OCI-LY3 (cell line): ENCODE measurements at regions not wholly inside any gene's neighbourhood (a gene's known extent, or its start where the extent isn't known, plus 50 kb on each side); places are given as distances from the start of the nearest gene placed in this dataset.
"Not testable (repeated sequence)": the region's sequence is repeated elsewhere in the genome, so short reads cannot be mapped to it uniquely, and the experiment has no call there.

Source experiments
- H2AFZ ChIP-seq: fragments of 200-600, 300-600 bp; shearing (Covaris generic); 2 replicates; pipeline ENCODE4 v1.6.0; 2014; ENCODE audit warnings: antibody characterized with exemption, low read depth, low read length
- H3K27ac ChIP-seq: fragments of 200-600, 300-600 bp; sonication (generic); 2 replicates; pipeline ENCODE4 v1.5.1; 2014; ENCODE audit warnings: mild to moderate bottlenecking, low read length, moderate library complexity, mixed read lengths
- H3K27me3 ChIP-seq: fragments of 200-600, 300-600 bp; sonication (generic); 2 replicates; pipeline ENCODE4 v1.6.1; 2014; ENCODE audit warnings: low read depth, low read length, mixed read lengths
- H3K36me3 ChIP-seq: fragments of 200-600, 300-600 bp; sonication (generic); replicated peaks from 2 replicates; pipeline ENCODE3; 2014; ENCODE audit warnings: low read depth, low read length, mixed read lengths
- H3K4me1 ChIP-seq: fragments of 300-600, 200-600 bp; sonication (generic); 2 replicates; pipeline ENCODE4 v1.6.1; 2014; ENCODE audit warnings: low read length, mixed read lengths
- H3K4me2 ChIP-seq: fragments of 200-600, 300-600 bp; sonication (generic); 2 replicates; pipeline ENCODE4 v1.6.1; 2014; ENCODE audit warnings: low read length, mixed read lengths
- H3K4me3 ChIP-seq: fragments of 300-600, 200-600 bp; sonication (generic); 2 replicates; pipeline ENCODE4 v1.5.1; 2014; ENCODE audit warnings: antibody characterized with exemption, mild to moderate bottlenecking, low read length, moderate library complexity
- H3K79me2 ChIP-seq: fragments of 300-600, 200-600 bp; shearing (Covaris generic); 2 replicates; pipeline ENCODE4 v1.6.1; 2014; ENCODE audit warnings: mild to moderate bottlenecking, low read length, mixed read lengths
- H3K9ac ChIP-seq: fragments of 300-600, 200-600 bp; shearing (Covaris generic); 2 replicates; pipeline ENCODE4 v1.6.0; 2014; ENCODE audit warnings: mild to moderate bottlenecking, low read length, moderate library complexity
- H3K9me3 ChIP-seq: fragments of 200-600, 300-600 bp; shearing (Covaris generic); 2 replicates; pipeline ENCODE4 v1.6.1; 2014; ENCODE audit warnings: low read length, mixed read lengths; ENCODE audit not compliant: insufficient read depth
- H4K20me1 ChIP-seq: fragments of 200-600, 300-600 bp; sonication (generic); 2 replicates; pipeline ENCODE4 v1.6.1; 2016; ENCODE audit warnings: low read length, mixed read lengths; ENCODE audit not compliant: insufficient read depth
- CTCF ChIP-seq: fragments of 200-600, 300-600 bp; sonication (generic); IDR thresholded peaks from 2 replicates; pipeline ENCODE4 v1.5.1; 2014; ENCODE audit warnings: antibody characterized with exemption, low read length, low read depth
- EZH2phosphoT487 ChIP-seq: fragments of 200-600 bp; shearing (Covaris generic); IDR thresholded peaks from 2 replicates; pipeline ENCODE4 v1.6.1; 2018; ENCODE audit warnings: antibody characterized with exemption, mixed run types, low read depth

GRCh38 chr10:27319752-27320431, 79.3 kb upstream of the ACBD5 start:
- Histone ChIP-seq H3K9ac (no peak overlapping the region; the same call in 1 of the 2 replicates), H3K4me2 (peak overlapping the region; percentile 57), H3K27me3 (no peaks in the 10 kb centered on the region), H3K4me3 (peak overlapping the region; percentile 56), H3K9me3 (no peaks in the 10 kb centered on the region), H3K79me2 (no peaks in the 10 kb centered on the region), H3K4me1 (peaks cover 6% of the 10 kb centered on the region; the same call in 1 of the 2 replicates), H3K36me3 (no peaks in the 10 kb centered on the region), H2AFZ (no peak overlapping the region; the same call in 1 of the 2 replicates), H3K27ac (no peak overlapping the region), H4K20me1 (no peaks in the 10 kb centered on the region)
- no peak for TF ChIP-seq EZH2phosphoT487
- TF ChIP-seq CTCF, result no peak

- not testable (repeated sequence) for H3K9me3 ChIP-seq, H3K79me2 ChIP-seq, H3K36me3 ChIP-seq, H3K4me1 ChIP-seq, H3K27me3 ChIP-seq, H2AFZ ChIP-seq, H3K27ac ChIP-seq, H3K9ac ChIP-seq, H4K20me1 ChIP-seq
- H3K4me2 ChIP-seq, result peak overlapping the region; percentile 57
- H3K4me3 ChIP-seq, result peak overlapping the region; percentile 56
Measured at GRCh38 chr10:27319139-27319538, 78.5 kb upstream of the ACBD5 start.

GRCh38 chr10:27315082-27315481, 74.5 kb upstream of the ACBD5 start:
- H3K36me3 ChIP-seq, H4K20me1 ChIP-seq, H2AFZ ChIP-seq, H3K9ac ChIP-seq, H3K4me1 ChIP-seq, H3K79me2 ChIP-seq, H3K4me3 ChIP-seq, H3K27me3 ChIP-seq, H3K4me2 ChIP-seq, H3K9me3 ChIP-seq, H3K27ac ChIP-seq: not testable (repeated sequence)

GRCh38 chr10:27313586-27313985, 73.0 kb upstream of the ACBD5 start:
- not testable (repeated sequence) for H3K9ac ChIP-seq, H3K27ac ChIP-seq, H3K4me3 ChIP-seq, H3K4me1 ChIP-seq, H3K79me2 ChIP-seq, H2AFZ ChIP-seq, H3K36me3 ChIP-seq, H3K9me3 ChIP-seq, H4K20me1 ChIP-seq, H3K4me2 ChIP-seq, H3K27me3 ChIP-seq

GRCh38 chr10:27312854-27313253, 72.3 kb upstream of the ACBD5 start:
- Histone ChIP-seq H3K9ac (no peak overlapping the region), H3K27me3 (no peaks in the 10 kb centered on the region), H3K9me3 (no peaks in the 10 kb centered on the region), H3K79me2 (no peaks in the 10 kb centered on the region), H2AFZ (no peak overlapping the region), H3K4me3 (no peak overlapping the region), H3K4me2 (no peak overlapping the region), H3K27ac (no peak overlapping the region), H3K4me1 (no peaks in the 10 kb centered on the region), H3K36me3 (no peaks in the 10 kb centered on the region), H4K20me1 (no peaks in the 10 kb centered on the region)
- TF ChIP-seq CTCF (no peak), EZH2phosphoT487 (no peak)

- H2AFZ ChIP-seq, H3K79me2 ChIP-seq, H3K9me3 ChIP-seq, H3K4me2 ChIP-seq, H3K4me3 ChIP-seq, H3K36me3 ChIP-seq, H3K9ac ChIP-seq, H3K27ac ChIP-seq, H3K4me1 ChIP-seq, H3K27me3 ChIP-seq, H4K20me1 ChIP-seq: not testable (repeated sequence)
Measured at GRCh38 chr10:27311809-27312208, 71.2 kb upstream of the ACBD5 start.

- H2AFZ ChIP-seq, H3K9me3 ChIP-seq, H3K4me3 ChIP-seq, H3K36me3 ChIP-seq, H3K27ac ChIP-seq, H3K4me2 ChIP-seq, H3K79me2 ChIP-seq, H3K9ac ChIP-seq, H3K27me3 ChIP-seq, H3K4me1 ChIP-seq, H4K20me1 ChIP-seq: not testable (repeated sequence)
Measured at GRCh38 chr10:27298522-27298850, 57.9 kb upstream of the ACBD5 start.
